Liver (tissue), 7 donors: ENCODE measurements at regions not wholly inside any gene's neighbourhood (a gene's known extent, or its start where the extent isn't known, plus 50 kb on each side); places are given as distances from the start of the nearest gene placed in this dataset.

Experiments used
- DNase-seq: peaks from one replicate; pipeline ENCODE4 v3.0.0-alpha.2; 2017; ENCODE audit warnings: low spot score
- H3K27ac ChIP-seq, 2 donors: one replicate each; pipeline ENCODE4 v1.7.0; 2013; ENCODE audit warnings: inconsistent platforms in 2 of 2, low read length in 2 of 2, control low read depth in 1 of 2, low read depth in 1 of 2, mild to moderate bottlenecking in 1 of 2
- H3K27me3 ChIP-seq, 4 donors: one replicate each; pipeline versions ENCODE4 v1.6.1 to v1.7.0; 2013; ENCODE audit warnings: low read length in 3 of 4, inconsistent platforms in 1 of 4, mild to moderate bottlenecking in 1 of 4, moderate library complexity in 1 of 4; ENCODE audit not compliant: control insufficient read depth in 4 of 4, insufficient read depth in 4 of 4
- H3K36me3 ChIP-seq, 4 donors: one replicate each; pipeline versions ENCODE4 v1.6.1 to v1.7.0; 2013; ENCODE audit warnings: low read length in 3 of 4, mild to moderate bottlenecking in 3 of 4, low read depth in 1 of 4, moderate library complexity in 1 of 4; ENCODE audit not compliant: control insufficient read depth in 4 of 4, insufficient read depth in 3 of 4
- H3K4me1 ChIP-seq, 4 donors: one replicate each; pipeline versions ENCODE4 v1.6.1 to v1.7.0; 2013; ENCODE audit warnings: low read length in 3 of 4, mild to moderate bottlenecking in 3 of 4, moderate library complexity in 1 of 4; ENCODE audit not compliant: control insufficient read depth in 4 of 4, insufficient read depth in 4 of 4
- H3K4me3 ChIP-seq, 3 donors: one replicate each; pipeline versions ENCODE4 v1.6.1 to v1.7.0; 2013; ENCODE audit warnings: low read length in 3 of 3, control low read depth in 1 of 3, low read depth in 1 of 3, mild to moderate bottlenecking in 1 of 3
- H3K9ac ChIP-seq, 2 donors: one replicate each; pipeline ENCODE4 v1.7.0; 2013; ENCODE audit warnings: low read length in 2 of 2, mild to moderate bottlenecking in 2 of 2, moderate library complexity in 2 of 2, control low read depth in 1 of 2, low read depth in 1 of 2
- H3K9me3 ChIP-seq, 4 donors: one replicate each; pipeline versions ENCODE4 v1.6.1 to v1.7.0; 2013; ENCODE audit warnings: low read length in 3 of 4; ENCODE audit not compliant: control insufficient read depth in 4 of 4
- EGR1 ChIP-seq, 2 donors: IDR thresholded peaks; 2 replicates each; pipeline ENCODE4 v1.6.1; 2016 to 2018; ENCODE audit warnings: antibody characterized with exemption in 2 of 2, low read depth in 2 of 2
- FOXA1 ChIP-seq: IDR thresholded peaks from 2 replicates; pipeline ENCODE4 v1.6.1; 2016; ENCODE audit warnings: antibody characterized with exemption
- FOXA2 ChIP-seq: IDR thresholded peaks from 2 replicates; pipeline ENCODE4 v1.6.1; 2016; ENCODE audit warnings: antibody characterized with exemption
- GABPA ChIP-seq, 2 donors: IDR thresholded peaks in 1 of 2; conservative IDR thresholded peaks in 1 of 2; 2 replicates each; pipeline ENCODE4 v1.6.1; 2016; ENCODE audit warnings: antibody characterized with exemption in 2 of 2, mild to moderate bottlenecking in 1 of 2, moderate library complexity in 1 of 2
- HNF4A ChIP-seq, 2 donors: conservative IDR thresholded peaks; 2 replicates each; pipeline ENCODE4 v1.6.1; 2016; ENCODE audit warnings: antibody characterized with exemption in 2 of 2, mild to moderate bottlenecking in 2 of 2
- HNF4G ChIP-seq: IDR thresholded peaks from 2 replicates; pipeline ENCODE4 v1.6.1; 2016; ENCODE audit warnings: antibody characterized with exemption
- JUND ChIP-seq, 2 donors: IDR thresholded peaks; 2 replicates each; pipeline ENCODE4 v1.6.1; 2016; ENCODE audit warnings: antibody characterized with exemption in 2 of 2
- NR2F2 ChIP-seq: IDR thresholded peaks from 2 replicates; pipeline ENCODE4 v1.6.1; 2016; ENCODE audit warnings: antibody characterized with exemption
- RAD21 ChIP-seq, 2 donors: IDR thresholded peaks; 2 replicates each; pipeline ENCODE4 v1.6.1; 2016; ENCODE audit warnings: antibody characterized with exemption in 2 of 2, mild to moderate bottlenecking in 2 of 2
- RXRA ChIP-seq, 2 donors: IDR thresholded peaks; 2 replicates each; pipeline ENCODE4 v1.6.1; 2017 to 2018; ENCODE audit warnings: antibody characterized with exemption in 2 of 2, mild to moderate bottlenecking in 1 of 2
- SP1 ChIP-seq: IDR thresholded peaks from 2 replicates; pipeline ENCODE4 v1.6.1; 2018; ENCODE audit warnings: antibody characterized with exemption, mild to moderate bottlenecking
- TAF1 ChIP-seq: conservative IDR thresholded peaks from 2 replicates; pipeline ENCODE4 v1.6.1; 2016; ENCODE audit warnings: antibody characterized with exemption, mild to moderate bottlenecking
- YY1 ChIP-seq: IDR thresholded peaks from 2 replicates; pipeline ENCODE4 v1.6.1; 2016; ENCODE audit warnings: antibody characterized with exemption, mild to moderate bottlenecking
- WGBS: extraction: QIAGEN DNeasy Blood & Tissue Kit; methylation state at CpG from one replicate; pipeline ENCODE4 v1.1.7; 2013; 5-methylcytosine and 5-hydroxymethylcytosine counted together
- TF ChIP-seq, protein P1 (sequence below): IDR thresholded peaks from 2 replicates; pipeline ENCODE4 v1.6.1; 2016; ENCODE audit warnings: antibody characterized with exemption
- TF ChIP-seq, protein P2 (sequence below): IDR thresholded peaks from 2 replicates; pipeline ENCODE4 v1.6.1; 2016; ENCODE audit warnings: antibody characterized with exemption, mild to moderate bottlenecking
- TF ChIP-seq, protein P3 (sequence below): IDR thresholded peaks from 2 replicates; pipeline ENCODE4 v1.6.1; 2016; ENCODE audit warnings: antibody characterized with exemption
- TF ChIP-seq, protein P4 (sequence below): IDR thresholded peaks from 2 replicates; pipeline ENCODE4 v1.6.1; 2016; ENCODE audit warnings: antibody characterized with exemption
- donor health status: healthy.
- donor health status: healthy.
- donor health status: healthy.
- donor health status: healthy.

DNA sequence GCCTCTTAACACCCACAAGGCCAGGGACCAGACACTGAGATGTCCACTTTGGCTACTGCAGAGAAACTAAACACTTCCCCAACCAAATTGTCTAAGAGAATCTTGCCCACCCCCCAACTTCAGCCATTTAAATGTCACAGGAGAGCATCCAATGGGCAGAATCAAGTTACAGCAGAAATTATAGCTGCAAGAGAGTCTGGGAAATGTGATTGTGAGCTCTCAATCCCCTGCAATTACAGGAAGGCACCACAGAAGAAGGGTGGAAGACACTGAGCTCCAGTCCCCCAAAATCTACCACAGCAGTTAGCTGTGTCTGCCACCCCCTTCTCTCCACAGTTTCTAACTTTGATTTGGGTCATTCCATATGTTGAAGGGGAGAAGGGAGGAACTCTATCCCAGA, 103.5 kb upstream of the ATL2 start:
- Histone ChIP-seq H3K27me3 (no peaks in the 10 kb centered on the region), H3K27ac (no peak overlapping the region), H3K36me3 (no peaks in the 10 kb centered on the region), H3K9ac (no peak overlapping the region), H3K4me1 (no peaks in the 10 kb centered on the region), H3K4me3 (no peak overlapping the region), H3K9me3 (peaks cover 6 to 11% (median 6%) of the 10 kb centered on the region in 4 donors)
- no peak for DNase-seq
- TF ChIP-seq, protein P1, sequence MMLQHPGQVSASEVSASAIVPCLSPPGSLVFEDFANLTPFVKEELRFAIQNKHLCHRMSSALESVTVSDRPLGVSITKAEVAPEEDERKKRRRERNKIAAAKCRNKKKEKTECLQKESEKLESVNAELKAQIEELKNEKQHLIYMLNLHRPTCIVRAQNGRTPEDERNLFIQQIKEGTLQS: no peak
- TF ChIP-seq SP1 (no peak), YY1 (no peak), FOXA2 (no peak), TAF1 (no peak), FOXA1 (no peak), GABPA (IDR thresholded peaks at IDR 0.05 in 1 of 2, conservative IDR thresholded peaks at IDR 0.05 in 1 of 2) (no peak), JUND (IDR thresholded peaks at IDR 0.05) (no peak), EGR1 (IDR thresholded peaks at IDR 0.05; ENCODE audit: low read depth in 2 of 2) (no peak), HNF4G (no peak), HNF4A (conservative IDR thresholded peaks at IDR 0.05) (no peak), RXRA (IDR thresholded peaks at IDR 0.05) (no peak), NR2F2 (no peak), RAD21 (IDR thresholded peaks at IDR 0.05) (no peak)
- TF ChIP-seq, protein P2, sequence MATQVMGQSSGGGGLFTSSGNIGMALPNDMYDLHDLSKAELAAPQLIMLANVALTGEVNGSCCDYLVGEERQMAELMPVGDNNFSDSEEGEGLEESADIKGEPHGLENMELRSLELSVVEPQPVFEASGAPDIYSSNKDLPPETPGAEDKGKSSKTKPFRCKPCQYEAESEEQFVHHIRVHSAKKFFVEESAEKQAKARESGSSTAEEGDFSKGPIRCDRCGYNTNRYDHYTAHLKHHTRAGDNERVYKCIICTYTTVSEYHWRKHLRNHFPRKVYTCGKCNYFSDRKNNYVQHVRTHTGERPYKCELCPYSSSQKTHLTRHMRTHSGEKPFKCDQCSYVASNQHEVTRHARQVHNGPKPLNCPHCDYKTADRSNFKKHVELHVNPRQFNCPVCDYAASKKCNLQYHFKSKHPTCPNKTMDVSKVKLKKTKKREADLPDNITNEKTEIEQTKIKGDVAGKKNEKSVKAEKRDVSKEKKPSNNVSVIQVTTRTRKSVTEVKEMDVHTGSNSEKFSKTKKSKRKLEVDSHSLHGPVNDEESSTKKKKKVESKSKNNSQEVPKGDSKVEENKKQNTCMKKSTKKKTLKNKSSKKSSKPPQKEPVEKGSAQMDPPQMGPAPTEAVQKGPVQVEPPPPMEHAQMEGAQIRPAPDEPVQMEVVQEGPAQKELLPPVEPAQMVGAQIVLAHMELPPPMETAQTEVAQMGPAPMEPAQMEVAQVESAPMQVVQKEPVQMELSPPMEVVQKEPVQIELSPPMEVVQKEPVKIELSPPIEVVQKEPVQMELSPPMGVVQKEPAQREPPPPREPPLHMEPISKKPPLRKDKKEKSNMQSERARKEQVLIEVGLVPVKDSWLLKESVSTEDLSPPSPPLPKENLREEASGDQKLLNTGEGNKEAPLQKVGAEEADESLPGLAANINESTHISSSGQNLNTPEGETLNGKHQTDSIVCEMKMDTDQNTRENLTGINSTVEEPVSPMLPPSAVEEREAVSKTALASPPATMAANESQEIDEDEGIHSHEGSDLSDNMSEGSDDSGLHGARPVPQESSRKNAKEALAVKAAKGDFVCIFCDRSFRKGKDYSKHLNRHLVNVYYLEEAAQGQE: no peak
- TF ChIP-seq, protein P3, sequence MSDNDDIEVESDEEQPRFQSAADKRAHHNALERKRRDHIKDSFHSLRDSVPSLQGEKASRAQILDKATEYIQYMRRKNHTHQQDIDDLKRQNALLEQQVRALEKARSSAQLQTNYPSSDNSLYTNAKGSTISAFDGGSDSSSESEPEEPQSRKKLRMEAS: no peak
- TF ChIP-seq, protein P4, sequence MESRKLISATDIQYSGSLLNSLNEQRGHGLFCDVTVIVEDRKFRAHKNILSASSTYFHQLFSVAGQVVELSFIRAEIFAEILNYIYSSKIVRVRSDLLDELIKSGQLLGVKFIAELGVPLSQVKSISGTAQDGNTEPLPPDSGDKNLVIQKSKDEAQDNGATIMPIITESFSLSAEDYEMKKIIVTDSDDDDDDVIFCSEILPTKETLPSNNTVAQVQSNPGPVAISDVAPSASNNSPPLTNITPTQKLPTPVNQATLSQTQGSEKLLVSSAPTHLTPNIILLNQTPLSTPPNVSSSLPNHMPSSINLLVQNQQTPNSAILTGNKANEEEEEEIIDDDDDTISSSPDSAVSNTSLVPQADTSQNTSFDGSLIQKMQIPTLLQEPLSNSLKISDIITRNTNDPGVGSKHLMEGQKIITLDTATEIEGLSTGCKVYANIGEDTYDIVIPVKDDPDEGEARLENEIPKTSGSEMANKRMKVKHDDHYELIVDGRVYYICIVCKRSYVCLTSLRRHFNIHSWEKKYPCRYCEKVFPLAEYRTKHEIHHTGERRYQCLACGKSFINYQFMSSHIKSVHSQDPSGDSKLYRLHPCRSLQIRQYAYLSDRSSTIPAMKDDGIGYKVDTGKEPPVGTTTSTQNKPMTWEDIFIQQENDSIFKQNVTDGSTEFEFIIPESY: no peak

DNA sequence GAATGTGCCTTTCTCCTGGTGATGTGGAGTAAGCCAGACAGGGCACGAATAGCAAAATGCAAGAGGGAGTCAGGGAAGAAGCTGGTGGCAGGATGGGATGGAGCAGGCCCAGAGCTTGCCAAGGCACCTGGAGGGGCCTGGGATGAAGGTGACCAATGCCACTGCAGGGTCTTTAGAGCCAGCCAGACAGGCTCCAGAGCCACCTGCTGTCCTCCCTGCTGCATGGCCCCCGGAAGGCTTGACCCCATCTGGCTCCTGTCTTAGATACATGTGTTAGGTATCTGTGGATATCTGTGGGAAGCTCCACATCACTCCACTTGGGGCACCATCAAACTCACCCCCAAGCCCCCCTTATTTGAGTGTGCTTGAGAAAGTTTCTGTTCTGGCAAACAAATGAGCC, 99.9 kb upstream of the ATL2 start:
- H3K27me3 ChIP-seq: no peaks in the 10 kb centered on the region
- H3K9me3 ChIP-seq: peaks cover 6 to 11% (median 6%) of the 10 kb centered on the region in 4 donors
- peaks cover 0 to 4% (median 2%) of the 10 kb centered on the region in 4 donors for H3K4me1 ChIP-seq
- 97% methylated on average over 2 of the region's 2 CpGs for WGBS
- H3K36me3 ChIP-seq: no peaks in the 10 kb centered on the region
- DNase-seq: no peak
- TF ChIP-seq, protein P1: no peak
- TF ChIP-seq, protein P2: no peak
- TF ChIP-seq SP1: no peak
- no peak for TF ChIP-seq HNF4A (conservative IDR thresholded peaks at IDR 0.05)
- no peak for TF ChIP-seq YY1
- no peak for TF ChIP-seq TAF1
- H3K9ac ChIP-seq: no peak overlapping the region
- H3K4me3 ChIP-seq: no peak overlapping the region
- H3K27ac ChIP-seq: no peak overlapping the region
